DND-41 (cell line): ENCODE measurements at regions not wholly inside any gene's neighbourhood (a gene's known extent, or its start where the extent isn't known, plus 50 kb on each side); places are given as distances from the start of the nearest gene placed in this dataset.

Experiments used
- CTCF ChIP-seq: IDR thresholded peaks from 2 replicates; pipeline ENCODE4 v1.5.1; 2012; ENCODE audit warnings: borderline replicate concordance, low read length, moderate library complexity, mild to moderate bottlenecking; ENCODE audit not compliant: poor library complexity, severe bottlenecking; ENCODE audit errors: extremely low read depth
- EZH2 ChIP-seq: IDR thresholded peaks from 3 replicates; pipeline ENCODE4 v1.6.1; 2012; ENCODE audit warnings: borderline replicate concordance, low read depth, mild to moderate bottlenecking, moderate library complexity, low read length, inconsistent platforms; ENCODE audit not compliant: severe bottlenecking

- TF ChIP-seq CTCF (no peak), EZH2 (no peak)
Measured at GRCh38 chr6:80930376-80930775, 822.1 kb downstream of the TENT5A start.
